Neural progenitor cell (in vitro differentiated cells): ENCODE measurements at regions not wholly inside any gene's neighbourhood (a gene's known extent, or its start where the extent isn't known, plus 50 kb on each side); places are given as distances from the start of the nearest gene placed in this dataset.

Source experiments
- CTCF ChIP-seq: fragments of 200-600 bp; sonication (generic); IDR thresholded peaks from 2 replicates; pipeline ENCODE4 v1.5.1; 2017; ENCODE audit warnings: antibody characterized with exemption, mild to moderate bottlenecking
- EZH2 ChIP-seq: fragments of 200-600 bp; sonication (generic); IDR thresholded peaks from 2 replicates; pipeline ENCODE4 v1.6.1; 2017; ENCODE audit warnings: antibody characterized with exemption, mild to moderate bottlenecking, moderate library complexity
- EZH2phosphoT487 ChIP-seq: fragments of 200-600 bp; sonication (generic); IDR thresholded peaks from 2 replicates; pipeline ENCODE4 v1.6.1; 2017; ENCODE audit warnings: antibody characterized with exemption

GRCh38 chr1:80535466-80535865 lies 1265.3 kb upstream of the ADGRL2 start:
- TF ChIP-seq CTCF (no peak), EZH2 (no peak), EZH2phosphoT487 (no peak)
